ENCODE measurements at regions not wholly inside any gene's neighbourhood (a gene's known extent, or its start where the extent isn't known, plus 50 kb on each side); places are given as distances from the start of the nearest gene placed in this dataset.

GRCh38 chr9:29556746-29557145 lies 1983.5 kb upstream of the C9orf72 start:
- ChIA-PET POLR2A (no interaction called here), CTCF (no interaction called here)
- H3K4me3 ChIP-seq (ENCODE audit: low read depth in 2 of 2, low read length in 2 of 2): no peak overlapping the region
- BruUV-seq (replicated peaks): no TSS peak
- intact Hi-C loops (cut with micrococcal nuclease; ENCODE audit: unreplicated experiment) (no loop called here), in situ Hi-C loops (cut with HindIII; ENCODE audit: low pct_unique_long_range_greater_than_20kb, low sequenced_read_pairs) (no loop called here)
- no peaks in the 10 kb centered on the region for H3K27me3 ChIP-seq (ENCODE audit: control insufficient read depth, insufficient read depth, low read length)
- no peaks in the 10 kb centered on the region for H3K36me3 ChIP-seq (ENCODE audit: control insufficient read depth, insufficient read depth, low read length)
- TF ChIP-seq REST (IDR thresholded peaks at IDR 0.05; ENCODE audit: insufficient read depth in 1 of 2, low read depth in 2 of 2, low read length in 1 of 2) (no peak), TCF7L2 (IDR thresholded peaks at IDR 0.05; ENCODE audit: low read depth, low read length) (no peak), CTCF (IDR thresholded peaks at IDR 0.05) (no peak), POLR2AphosphoS5 (IDR thresholded peaks at IDR 0.05; ENCODE audit: low read depth, low read length) (no peak), SIN3A (IDR thresholded peaks at IDR 0.05; ENCODE audit: borderline replicate concordance, insufficient read depth, low read depth, low read length) (no peak)
- H3K4me1 ChIP-seq (ENCODE audit: control insufficient read depth, insufficient read depth, low read length): no peaks in the 10 kb centered on the region
- DNase-seq (ENCODE audit: low read depth, low spot score) (no peak), ATAC-seq (no peak)
- no peak overlapping the region for H3K27ac ChIP-seq (ENCODE audit: low read length)
- no peaks in the 10 kb centered on the region for H3K9me3 ChIP-seq (ENCODE audit: control insufficient read depth, insufficient read depth, low read depth, low read length)

- ATAC-seq: no peak
Measured at GRCh38 chr9:29564564-29564963, 1991.3 kb upstream of the C9orf72 start.

More at GRCh38 chr9:29564564-29564963, 1991.3 kb upstream of the C9orf72 start:
- POLR2A ChIA-PET: no interaction called here
- no peak for DNase-seq (ENCODE audit: low read depth, low spot score)
- Histone ChIP-seq H3K4me1 (ENCODE audit: control insufficient read depth, insufficient read depth, low read length) (no peaks in the 10 kb centered on the region), H3K4me3 (ENCODE audit: low read depth in 2 of 2, low read length in 2 of 2) (no peak overlapping the region), H3K27me3 (ENCODE audit: control insufficient read depth, insufficient read depth, low read length) (no peaks in the 10 kb centered on the region), H3K36me3 (ENCODE audit: control insufficient read depth, insufficient read depth, low read length) (no peaks in the 10 kb centered on the region), H3K9me3 (ENCODE audit: control insufficient read depth, insufficient read depth, low read depth, low read length) (no peaks in the 10 kb centered on the region), H3K27ac (ENCODE audit: low read length) (no peak overlapping the region)
- intact Hi-C loops (cut with micrococcal nuclease; ENCODE audit: unreplicated experiment) (no loop called here), in situ Hi-C loops (cut with HindIII; ENCODE audit: low pct_unique_long_range_greater_than_20kb, low sequenced_read_pairs) (no loop called here)
- no TSS peak for BruUV-seq (replicated peaks)
- CTCF ChIA-PET: no interaction called here
- TF ChIP-seq REST (IDR thresholded peaks at IDR 0.05; ENCODE audit: insufficient read depth in 1 of 2, low read depth in 2 of 2, low read length in 1 of 2) (no peak), CTCF (IDR thresholded peaks at IDR 0.05) (no peak), TCF7L2 (IDR thresholded peaks at IDR 0.05; ENCODE audit: low read depth, low read length) (no peak), SIN3A (IDR thresholded peaks at IDR 0.05; ENCODE audit: borderline replicate concordance, insufficient read depth, low read depth, low read length) (no peak), POLR2AphosphoS5 (IDR thresholded peaks at IDR 0.05; ENCODE audit: low read depth, low read length) (no peak)
